HepG2 (cell line): ENCODE measurements at regions not wholly inside any gene's neighbourhood (a gene's known extent, or its start where the extent isn't known, plus 50 kb on each side); places are given as distances from the start of the nearest gene placed in this dataset.

ENCODE experiments used
- ARID3A ChIP-seq: IDR thresholded peaks from 2 replicates; pipeline ENCODE4 v1.6.1; 2012; ENCODE audit warnings: low read depth, low read length, improper control_type of control experiment
- CEBPB ChIP-seq: IDR thresholded peaks from 2 replicates; pipeline ENCODE4 v1.6.1; 2011; ENCODE audit warnings: low read depth, low read length, improper control_type of control experiment, borderline replicate concordance
- ETV6 ChIP-seq: sonication (generic); formaldehyde crosslinking; conservative IDR thresholded peaks from 2 replicates; pipeline ENCODE4 v1.4.0; 2020; ENCODE audit warnings: missing genetic modification reagents
- FOXP4 ChIP-seq: sonication (generic); formaldehyde crosslinking; IDR thresholded peaks from 2 replicates; pipeline ENCODE4 v1.4.0; 2020; ENCODE audit warnings: missing genetic modification reagents
- HNF4A ChIP-seq: sonication (generic); formaldehyde crosslinking; IDR thresholded peaks from 2 replicates; pipeline ENCODE4 v1.4.0; 2020; ENCODE audit warnings: missing genetic modification reagents
- KDM6A ChIP-seq: IDR thresholded peaks from 2 replicates; pipeline ENCODE4 v1.6.1; 2016; ENCODE audit warnings: low read depth
- MNT ChIP-seq: fragments of 450-650 bp; IDR thresholded peaks from 2 replicates; pipeline ENCODE4 v1.6.1; 2016
- MXD3 ChIP-seq: IDR thresholded peaks from 2 replicates; pipeline ENCODE4 v1.6.1; 2016; ENCODE audit warnings: mild to moderate bottlenecking, missing biosample characterization, missing genetic modification reagents
- PRDM15 ChIP-seq: sonication (generic); formaldehyde crosslinking; IDR thresholded peaks from 2 replicates; pipeline ENCODE4 v1.4.0; 2020; ENCODE audit warnings: missing genetic modification reagents
- SALL1 ChIP-seq: sonication (generic); formaldehyde crosslinking; IDR thresholded peaks from 2 replicates; pipeline ENCODE4 v1.8.0; 2022; ENCODE audit warnings: mild to moderate bottlenecking, missing genetic modification reagents
- ZBTB7A ChIP-seq: sonication (generic); formaldehyde crosslinking; IDR thresholded peaks from 2 replicates; pipeline ENCODE4 v1.8.0; 2022; ENCODE audit warnings: mild to moderate bottlenecking, missing genetic modification reagents
- ZFYVE20 ChIP-seq: sonication (generic); formaldehyde crosslinking; IDR thresholded peaks from 2 replicates; pipeline ENCODE4 v1.8.0; 2023; ENCODE audit warnings: low read depth, mild to moderate bottlenecking, moderate library complexity, missing genetic modification reagents, borderline replicate concordance
- ZNF235 ChIP-seq: sonication (generic); formaldehyde crosslinking; IDR thresholded peaks from 2 replicates; pipeline ENCODE4 v1.8.1; 2023; ENCODE audit warnings: mild to moderate bottlenecking, missing genetic modification reagents, borderline replicate concordance
- ZNF709 ChIP-seq: sonication (generic); formaldehyde crosslinking; IDR thresholded peaks from 2 replicates; pipeline ENCODE4 v1.5.0; 2020; ENCODE audit warnings: mild to moderate bottlenecking, missing genetic modification reagents

GRCh38 chr2:41141146-41141791 lies 689.4 kb upstream of the SLC8A1 start (continued):
- TF ChIP-seq ARID3A (peak; percentile 55; the same call in 1 of the 2 replicates), MNT (no peak), PRDM15 (no peak), ZNF709 (no peak), SALL1 (peak; percentile 60; the same call in 1 of the 2 replicates), MXD3 (CRISPR knock-in tag) (no peak), HNF4A (CRISPR knock-in tag) (peak; percentile 76), ZFYVE20 (no peak), ZBTB7A (CRISPR knock-in tag) (no peak), KDM6A (no peak), CEBPB (peak; percentile 83), FOXP4 (CRISPR knock-in tag) (0 out of 2 replicates have a peak, but pooled peaks have one; percentile 23), ETV6 (CRISPR knock-in tag) (no peak), ZNF235 (CRISPR knock-in tag) (no peak)
